K562 (cell line): ENCODE measurements at regions not wholly inside any gene's neighbourhood (a gene's known extent, or its start where the extent isn't known, plus 50 kb on each side); places are given as distances from the start of the nearest gene placed in this dataset.

ENCODE experiments used
- ATAC-seq: fragments of 200-7000 bp; cut with Tn5 transposase; 3 replicates; pipeline ENCODE4 v1.9.1; 2020; ENCODE audit warnings: moderate library complexity
- BruUV-seq: library from RNA; stranded (reverse); fragments of 400-500 nt; replicated peaks from 2 replicates; lab custom pipeline; 2021; lab: Mats Ljungman, UMichigan
- CTCF ChIA-PET: fragments of 300-600 bp; formaldehyde crosslinking; extraction: SDS; loops from one replicate; lab custom pipeline; 2021; ENCODE audit warnings: low intra/inter-chr PET ratio; lab: Yijun Ruan, JAX
- POLR2A ChIA-PET: fragments of 300-600, 350-650 bp; sonication (Branson Sonifier 250); formaldehyde crosslinking; extraction: SDS; loops from one replicate; lab custom pipeline; 2021; ENCODE audit warnings: antibody characterized with exemption, inconsistent platforms; lab: Yijun Ruan, JAX
- DNase-seq, 4 experiments: peaks; one replicate each; pipeline versions ENCODE4 v3.0.0 to v3.0.0-alpha.2; 2011 to 2018; ENCODE audit warnings: low spot score in 3 of 4, mixed read lengths in 3 of 4; ENCODE audit errors: extremely low read depth in 1 of 4
- FAIRE-seq: peaks from 2 replicates; lab custom pipeline; 2011; peaks lifted over from hg19 to GRCh38; lab: Jason Lieb, UNC
- H2AFZ ChIP-seq: 2 replicates; pipeline ENCODE4 v1.6.0; 2011; ENCODE audit warnings: low read depth, low read length, control low read depth, inconsistent platforms
- H3K27ac ChIP-seq: fragments of 200-600 bp; 3 replicates; pipeline ENCODE4 v1.8.0; 2011; ENCODE audit warnings: low read depth, mild to moderate bottlenecking, control low read depth, inconsistent platforms, low read length, moderate library complexity, mixed read lengths; ENCODE audit errors: extremely low read depth
- H3K27me3 ChIP-seq, 2 experiments: fragments of 300-600 bp in 1 of 2; 2 replicates in 1 of 2; 3 replicates in 1 of 2; pipeline versions ENCODE4 v1.6.0 to v1.8.0; 2011; ENCODE audit warnings: inconsistent platforms in 2 of 2, low read length in 2 of 2, mild to moderate bottlenecking in 1 of 2, mixed read lengths in 1 of 2, moderate library complexity in 1 of 2; ENCODE audit not compliant: control insufficient read depth in 2 of 2, insufficient read depth in 2 of 2
- H3K36me3 ChIP-seq: fragments of 300-600 bp; 3 replicates; pipeline ENCODE4 v1.8.0; 2011; ENCODE audit warnings: mild to moderate bottlenecking, low read length, inconsistent platforms; ENCODE audit not compliant: control insufficient read depth, insufficient read depth
- H3K4me1 ChIP-seq, 2 experiments: fragments of 200-600 bp in 1 of 2; replicated peaks in 1 of 2; 2 replicates in 1 of 2; 3 replicates in 1 of 2; pipeline versions ENCODE4 v1.5.1 to v1.8.0; 2011; ENCODE audit warnings: inconsistent platforms in 2 of 2, low read length in 2 of 2, mild to moderate bottlenecking in 1 of 2, mixed read lengths in 1 of 2, moderate library complexity in 1 of 2; ENCODE audit not compliant: control insufficient read depth in 2 of 2, insufficient read depth in 2 of 2
- H3K4me2 ChIP-seq: 2 replicates; pipeline ENCODE4 v1.6.1; 2011; ENCODE audit warnings: low read length, control low read depth, inconsistent platforms, mixed read lengths; ENCODE audit not compliant: insufficient read depth
- H3K4me3 ChIP-seq: fragments of 200-600 bp; sonication (generic), shearing (Covaris generic); 2 replicates; pipeline ENCODE4 v1.5.1; 2016; ENCODE audit warnings: control low read depth, inconsistent platforms
- H3K79me2 ChIP-seq: fragments of 200-600 bp; 3 replicates; pipeline ENCODE4 v1.8.0; 2011; ENCODE audit warnings: low read length, inconsistent platforms; ENCODE audit not compliant: control insufficient read depth, insufficient read depth
- H3K9ac ChIP-seq, 2 experiments: 2 replicates each; pipeline versions ENCODE4 v1.6.0 to v1.6.1; 2011; ENCODE audit warnings: low read depth in 2 of 2, low read length in 2 of 2, control low read depth in 1 of 2, inconsistent platforms in 1 of 2, mild to moderate bottlenecking in 1 of 2, mixed read lengths in 1 of 2; ENCODE audit not compliant: insufficient read depth in 1 of 2
- H3K9me1 ChIP-seq: one replicate; pipeline ENCODE4 v1.6.0; 2011; ENCODE audit warnings: inconsistent platforms, mild to moderate bottlenecking, low read length, moderate library complexity; ENCODE audit not compliant: control insufficient read depth, insufficient read depth
- H3K9me3 ChIP-seq: replicated peaks from 2 replicates; pipeline ENCODE4 v1.5.1; 2011; ENCODE audit warnings: low read depth, low read length, inconsistent platforms; ENCODE audit not compliant: control insufficient read depth, insufficient read depth
- H4K20me1 ChIP-seq: replicated peaks from 2 replicates; pipeline ENCODE4 v1.6.1; 2011; ENCODE audit warnings: low read length, inconsistent platforms, mixed read lengths; ENCODE audit not compliant: control insufficient read depth, insufficient read depth
- ZNF175 ChIP-seq: fragments of 200-800 bp; sonication (Bioruptor generic); IDR thresholded peaks from 2 replicates; pipeline ENCODE4 v1.6.1; 2016; ENCODE audit warnings: low read depth, mild to moderate bottlenecking, missing genetic modification characterization, missing compliant biosample characterization
- ZNF197 ChIP-seq: fragments of 200-800 bp; sonication (Bioruptor generic); IDR thresholded peaks from 2 replicates; pipeline ENCODE4 v1.6.1; 2016; ENCODE audit warnings: low read depth, missing genetic modification characterization, missing compliant biosample characterization
- ZNF696 ChIP-seq: fragments of 250-450 bp; sonication (Bioruptor Pico); conservative IDR thresholded peaks from 2 replicates; pipeline ENCODE4 v1.4.0; 2020; ENCODE audit warnings: mild to moderate bottlenecking, moderate library complexity
- WGBS: fragments of 100-300 bp; shearing (Covaris generic); methylation state at CpG from one replicate; pipeline ENCODE4 v1.1.6; 2016; ENCODE audit warnings: low coverage, mixed read lengths; ENCODE audit not compliant: insufficient coverage; ENCODE audit errors: missing lambda C conversion rate; 5-methylcytosine and 5-hydroxymethylcytosine counted together
- in situ Hi-C: fragments of 300-500 bp; cut with MboI; formaldehyde crosslinking; loops from 4 replicates; pipeline ENCODE4 v1.15.0; 2018; ENCODE audit warnings: inconsistent platforms, mixed read lengths
- intact Hi-C: fragments of 100-400 bp; cut with micrococcal nuclease; formaldehyde crosslinking; loops from 2 replicates; pipeline ENCODE4 v1.14.2; 2022
- TF ChIP-seq, protein P1 (sequence below): fragments of 250-450 bp; sonication (Bioruptor Pico); IDR thresholded peaks from 2 replicates; pipeline ENCODE4 v1.5.0; 2021; ENCODE audit warnings: mild to moderate bottlenecking, moderate library complexity
- TF ChIP-seq, protein P2 (sequence below): fragments of 450-650 bp; IDR thresholded peaks from 2 replicates; pipeline ENCODE4 v1.6.1; 2016; ENCODE audit warnings: mild to moderate bottlenecking

DNA sequence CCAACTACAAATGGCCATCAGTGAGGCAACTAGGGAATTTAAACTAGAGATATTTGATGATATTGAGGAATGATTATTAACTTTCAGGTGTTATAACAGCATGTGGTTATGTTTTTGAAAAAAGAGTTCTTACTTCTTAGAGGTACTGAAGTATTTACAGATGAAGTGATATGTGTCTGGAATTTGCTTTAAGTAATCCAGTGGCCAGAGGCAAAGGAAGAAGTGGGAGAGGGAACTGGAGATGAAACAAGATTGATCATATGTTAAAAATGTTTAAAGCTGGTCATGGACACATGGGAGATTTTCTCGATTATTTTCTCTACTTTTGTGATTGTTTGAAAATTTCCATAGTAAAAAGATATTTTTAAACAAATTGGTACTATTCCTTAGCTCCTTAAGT is 53.3 kb upstream of the SLCO2A1 start (continued):
- TF ChIP-seq, protein P1, sequence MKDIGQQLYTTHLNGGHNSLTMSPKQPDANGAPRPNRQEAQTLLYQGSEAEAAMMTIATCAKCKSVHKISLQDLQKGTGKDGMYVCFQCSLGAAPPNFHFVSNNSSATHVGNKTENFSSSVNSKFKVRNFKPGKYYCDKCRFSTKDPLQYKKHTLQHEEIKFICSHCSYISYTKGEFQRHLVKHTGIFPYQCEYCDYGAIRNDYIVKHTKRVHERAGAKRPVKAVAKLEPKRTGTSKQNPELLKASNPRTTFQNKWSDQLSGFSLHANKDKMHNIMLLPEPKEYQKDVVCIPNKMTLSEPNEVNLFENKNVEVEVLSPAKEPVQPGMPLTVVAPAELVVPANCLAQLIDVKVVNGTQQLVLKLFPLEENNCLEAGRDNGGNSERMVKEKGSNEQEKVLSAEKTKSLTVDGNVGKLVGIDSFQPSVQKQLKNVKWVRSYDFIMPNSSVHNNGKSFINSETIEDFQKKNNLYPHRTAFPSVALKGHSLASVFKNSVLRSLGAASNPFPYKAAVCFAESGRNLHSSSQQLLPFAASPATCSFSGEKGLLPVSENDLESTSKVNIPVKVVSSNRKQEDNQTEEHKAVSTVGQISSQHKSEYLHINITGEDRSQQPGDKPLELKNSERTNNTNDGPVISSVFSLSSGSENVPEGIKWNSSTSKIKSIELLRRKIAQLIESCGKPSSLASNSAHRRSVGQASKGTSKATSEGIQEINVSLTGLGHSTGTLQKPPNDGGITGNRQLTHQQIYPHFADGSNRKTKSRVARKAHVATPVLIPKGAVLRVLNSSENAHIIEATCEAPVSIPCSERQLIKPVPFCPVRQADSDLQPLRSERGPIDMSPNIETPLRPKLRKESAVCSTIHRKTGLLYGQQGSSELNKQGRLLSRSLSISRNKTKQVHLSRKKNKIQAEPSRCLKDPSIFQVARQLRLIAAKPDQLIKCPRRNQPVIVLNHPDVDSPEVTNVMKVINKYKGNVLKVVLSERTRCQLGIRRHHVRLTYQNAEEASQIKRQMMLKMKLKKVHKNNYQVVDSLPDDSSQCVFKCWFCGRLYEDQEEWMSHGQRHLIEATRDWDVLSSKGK (CRISPR knock-in tag), result no peak
- TF ChIP-seq ZNF696 (no peak), ZNF197 (no peak)
- TF ChIP-seq, protein P2, sequence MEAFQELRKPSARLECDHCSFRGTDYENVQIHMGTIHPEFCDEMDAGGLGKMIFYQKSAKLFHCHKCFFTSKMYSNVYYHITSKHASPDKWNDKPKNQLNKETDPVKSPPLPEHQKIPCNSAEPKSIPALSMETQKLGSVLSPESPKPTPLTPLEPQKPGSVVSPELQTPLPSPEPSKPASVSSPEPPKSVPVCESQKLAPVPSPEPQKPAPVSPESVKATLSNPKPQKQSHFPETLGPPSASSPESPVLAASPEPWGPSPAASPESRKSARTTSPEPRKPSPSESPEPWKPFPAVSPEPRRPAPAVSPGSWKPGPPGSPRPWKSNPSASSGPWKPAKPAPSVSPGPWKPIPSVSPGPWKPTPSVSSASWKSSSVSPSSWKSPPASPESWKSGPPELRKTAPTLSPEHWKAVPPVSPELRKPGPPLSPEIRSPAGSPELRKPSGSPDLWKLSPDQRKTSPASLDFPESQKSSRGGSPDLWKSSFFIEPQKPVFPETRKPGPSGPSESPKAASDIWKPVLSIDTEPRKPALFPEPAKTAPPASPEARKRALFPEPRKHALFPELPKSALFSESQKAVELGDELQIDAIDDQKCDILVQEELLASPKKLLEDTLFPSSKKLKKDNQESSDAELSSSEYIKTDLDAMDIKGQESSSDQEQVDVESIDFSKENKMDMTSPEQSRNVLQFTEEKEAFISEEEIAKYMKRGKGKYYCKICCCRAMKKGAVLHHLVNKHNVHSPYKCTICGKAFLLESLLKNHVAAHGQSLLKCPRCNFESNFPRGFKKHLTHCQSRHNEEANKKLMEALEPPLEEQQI, result no peak

DNA sequence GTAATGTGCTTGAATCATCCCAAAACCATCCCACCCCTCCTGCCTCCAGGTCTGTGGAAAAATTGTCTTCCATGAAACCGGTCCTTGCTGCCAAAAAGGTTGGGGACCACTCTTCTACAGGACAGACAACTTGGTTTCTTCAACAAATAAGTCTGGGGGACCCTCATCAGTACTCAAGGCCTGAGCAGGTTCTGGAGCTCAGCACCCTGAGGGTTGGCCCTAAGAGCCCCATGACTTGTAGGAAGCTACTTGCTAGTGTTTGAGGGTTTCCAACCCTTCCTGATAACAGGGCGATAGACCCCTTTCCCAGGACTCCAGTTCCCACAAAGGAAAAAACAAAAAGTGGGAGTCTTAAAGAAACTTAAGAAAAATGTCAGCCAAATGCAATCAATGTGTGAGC is 52.9 kb upstream of the SLCO2A1 start:
- no peak overlapping the region for H2AFZ ChIP-seq
- BruUV-seq, result no TSS peak
- H3K79me2 ChIP-seq, result no peaks in the 10 kb centered on the region
- no peak for ATAC-seq
- H3K4me2 ChIP-seq, result no peak overlapping the region
- no peaks in the 10 kb centered on the region for H4K20me1 ChIP-seq
- WGBS, result 0% methylated on average over 1 of the region's 2 CpGs
- intact Hi-C loops, result no loop called here
- no peak for DNase-seq
- ChIA-PET CTCF (no interaction called here), POLR2A (no interaction called here)
- H3K4me3 ChIP-seq, result no peak overlapping the region
- no peaks in the 10 kb centered on the region for H3K9me3 ChIP-seq
- no peaks in the 10 kb centered on the region for H3K36me3 ChIP-seq
- no peaks in the 10 kb centered on the region for H3K9me1 ChIP-seq
- in situ Hi-C loops, result no loop called here
- no peaks in the 10 kb centered on the region for H3K4me1 ChIP-seq
- no peak for FAIRE-seq
- peaks cover 0 to 11% of the 10 kb centered on the region in 2 experiments; a peak in 2 of 5 replicates for H3K27me3 ChIP-seq
- no peak for TF ChIP-seq ZNF175 (CRISPR knock-in tag)
- no peak overlapping the region for H3K9ac ChIP-seq
- H3K27ac ChIP-seq, result no peak overlapping the region
